ENCODE measurements at regions not wholly inside any gene's neighbourhood (a gene's known extent, or its start where the extent isn't known, plus 50 kb on each side); places are given as distances from the start of the nearest gene placed in this dataset.
A peak's percentile ranks its signal among the peaks of the same experiment; 100 is the strongest.

- peak; percentile 67 for DNase-seq
Observed at GRCh38 chr6:14333556-14334305, 216.2 kb downstream of the CD83 start.

GRCh38 chr6:14335071-14335470 lies 217.5 kb downstream of the CD83 start:
- DNase-seq: no peak

GRCh38 chr6:14337152-14337551 lies 219.6 kb downstream of the CD83 start:
- no peak for DNase-seq

- no peak for DNase-seq
Observed at GRCh38 chr6:14339172-14339571, 221.6 kb downstream of the CD83 start.

- DNase-seq: no peak
Observed at GRCh38 chr6:14339711-14340584, 222.4 kb downstream of the CD83 start.

- DNase-seq: no peak
Observed at GRCh38 chr6:14344486-14344885, 226.9 kb downstream of the CD83 start.

GRCh38 chr6:14348389-14348788 lies 230.8 kb downstream of the CD83 start:
- DNase-seq: no peak

- DNase-seq: no peak
Observed at GRCh38 chr6:14349507-14349906, 231.9 kb downstream of the CD83 start.

- no peak for DNase-seq
Observed at GRCh38 chr6:14350210-14350609, 232.6 kb downstream of the CD83 start.

- no peak for DNase-seq
Observed at GRCh38 chr6:14353281-14353680, 235.7 kb downstream of the CD83 start.

GRCh38 chr6:14353798-14354197 lies 236.2 kb downstream of the CD83 start:
- no peak for DNase-seq

- DNase-seq: peak; percentile 90
Observed at GRCh38 chr6:14354919-14355572, 237.5 kb downstream of the CD83 start.

- DNase-seq: no peak
Observed at GRCh38 chr6:14359438-14359837, 241.9 kb downstream of the CD83 start.

- DNase-seq: no peak
Observed at GRCh38 chr6:14360565-14360964, 243.0 kb downstream of the CD83 start.

- DNase-seq: no peak
Observed at GRCh38 chr6:14361297-14361696, 243.7 kb downstream of the CD83 start.

GRCh38 chr6:14361956-14362587 lies 244.5 kb downstream of the CD83 start:
- no peak for DNase-seq

- DNase-seq: no peak
Observed at GRCh38 chr6:14364370-14364769, 246.8 kb downstream of the CD83 start.

GRCh38 chr6:14365393-14365792 lies 247.8 kb downstream of the CD83 start:
- peak; percentile 71 for DNase-seq

- no peak for DNase-seq
Observed at GRCh38 chr6:14366315-14366714, 248.7 kb downstream of the CD83 start.

GRCh38 chr6:14366872-14367271 lies 249.3 kb downstream of the CD83 start:
- DNase-seq: no peak

- DNase-seq: no peak
Observed at GRCh38 chr6:14367296-14367695, 249.7 kb downstream of the CD83 start.

GRCh38 chr6:14369717-14370116 lies 252.1 kb downstream of the CD83 start:
- DNase-seq: no peak

GRCh38 chr6:14371530-14371929 lies 254.0 kb downstream of the CD83 start:
- DNase-seq: no peak
